ENCODE measurements at regions not wholly inside any gene's neighbourhood (a gene's known extent, or its start where the extent isn't known, plus 50 kb on each side); places are given as distances from the start of the nearest gene placed in this dataset.

GRCh38 chr10:3873728-3874461 is 88.9 kb upstream of the KLF6 start (continued):
- TF ChIP-seq CBX2 (IDR thresholded peaks at IDR 0.05; ENCODE audit: insufficient read depth, low read length, poor library complexity, severe bottlenecking) (no peak), THRA (IDR thresholded peaks at IDR 0.05) (no peak), NR1H2 (CRISPR knock-in tag; IDR thresholded peaks at IDR 0.05) (no peak), ZNF175 (CRISPR knock-in tag; IDR thresholded peaks at IDR 0.05; ENCODE audit: low read depth) (no peak), EP400 (IDR thresholded peaks at IDR 0.05) (no peak; the same call in 1 of the 2 replicates), CEBPG (CRISPR knock-in tag; IDR thresholded peaks at IDR 0.05) (peak; percentile 93), CEBPG (tag; conservative IDR thresholded peaks at IDR 0.05 in 1 of 2, IDR thresholded peaks at IDR 0.05 in 1 of 2) (peak; percentile 95 to 96), CCNT2 (IDR thresholded peaks at IDR 0.05; ENCODE audit: borderline replicate concordance, extremely low read depth, insufficient read length, low read depth, low read length) (peak; percentile 31), SMC3 (conservative IDR thresholded peaks at IDR 0.05; ENCODE audit: insufficient read depth, low read depth, low read length) (no peak), ZNF589 (CRISPR knock-in tag; IDR thresholded peaks at IDR 0.05; ENCODE audit: low read depth) (peak; percentile 59; the same call in 1 of the 2 replicates), SREBF1 (IDR thresholded peaks at IDR 0.05; ENCODE audit: borderline replicate concordance, low read depth, low read length) (no peak)
- TF ChIP-seq, protein P1, sequence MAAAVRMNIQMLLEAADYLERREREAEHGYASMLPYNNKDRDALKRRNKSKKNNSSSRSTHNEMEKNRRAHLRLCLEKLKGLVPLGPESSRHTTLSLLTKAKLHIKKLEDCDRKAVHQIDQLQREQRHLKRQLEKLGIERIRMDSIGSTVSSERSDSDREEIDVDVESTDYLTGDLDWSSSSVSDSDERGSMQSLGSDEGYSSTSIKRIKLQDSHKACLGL (CRISPR knock-in tag; IDR thresholded peaks at IDR 0.05; ENCODE audit: borderline replicate concordance, poor library complexity, severe bottlenecking) = no peak
- TF ChIP-seq, protein P2, sequence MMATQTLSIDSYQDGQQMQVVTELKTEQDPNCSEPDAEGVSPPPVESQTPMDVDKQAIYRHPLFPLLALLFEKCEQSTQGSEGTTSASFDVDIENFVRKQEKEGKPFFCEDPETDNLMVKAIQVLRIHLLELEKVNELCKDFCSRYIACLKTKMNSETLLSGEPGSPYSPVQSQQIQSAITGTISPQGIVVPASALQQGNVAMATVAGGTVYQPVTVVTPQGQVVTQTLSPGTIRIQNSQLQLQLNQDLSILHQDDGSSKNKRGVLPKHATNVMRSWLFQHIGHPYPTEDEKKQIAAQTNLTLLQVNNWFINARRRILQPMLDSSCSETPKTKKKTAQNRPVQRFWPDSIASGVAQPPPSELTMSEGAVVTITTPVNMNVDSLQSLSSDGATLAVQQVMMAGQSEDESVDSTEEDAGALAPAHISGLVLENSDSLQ (IDR thresholded peaks at IDR 0.05) = peak; percentile 83
- TF ChIP-seq, protein P3, sequence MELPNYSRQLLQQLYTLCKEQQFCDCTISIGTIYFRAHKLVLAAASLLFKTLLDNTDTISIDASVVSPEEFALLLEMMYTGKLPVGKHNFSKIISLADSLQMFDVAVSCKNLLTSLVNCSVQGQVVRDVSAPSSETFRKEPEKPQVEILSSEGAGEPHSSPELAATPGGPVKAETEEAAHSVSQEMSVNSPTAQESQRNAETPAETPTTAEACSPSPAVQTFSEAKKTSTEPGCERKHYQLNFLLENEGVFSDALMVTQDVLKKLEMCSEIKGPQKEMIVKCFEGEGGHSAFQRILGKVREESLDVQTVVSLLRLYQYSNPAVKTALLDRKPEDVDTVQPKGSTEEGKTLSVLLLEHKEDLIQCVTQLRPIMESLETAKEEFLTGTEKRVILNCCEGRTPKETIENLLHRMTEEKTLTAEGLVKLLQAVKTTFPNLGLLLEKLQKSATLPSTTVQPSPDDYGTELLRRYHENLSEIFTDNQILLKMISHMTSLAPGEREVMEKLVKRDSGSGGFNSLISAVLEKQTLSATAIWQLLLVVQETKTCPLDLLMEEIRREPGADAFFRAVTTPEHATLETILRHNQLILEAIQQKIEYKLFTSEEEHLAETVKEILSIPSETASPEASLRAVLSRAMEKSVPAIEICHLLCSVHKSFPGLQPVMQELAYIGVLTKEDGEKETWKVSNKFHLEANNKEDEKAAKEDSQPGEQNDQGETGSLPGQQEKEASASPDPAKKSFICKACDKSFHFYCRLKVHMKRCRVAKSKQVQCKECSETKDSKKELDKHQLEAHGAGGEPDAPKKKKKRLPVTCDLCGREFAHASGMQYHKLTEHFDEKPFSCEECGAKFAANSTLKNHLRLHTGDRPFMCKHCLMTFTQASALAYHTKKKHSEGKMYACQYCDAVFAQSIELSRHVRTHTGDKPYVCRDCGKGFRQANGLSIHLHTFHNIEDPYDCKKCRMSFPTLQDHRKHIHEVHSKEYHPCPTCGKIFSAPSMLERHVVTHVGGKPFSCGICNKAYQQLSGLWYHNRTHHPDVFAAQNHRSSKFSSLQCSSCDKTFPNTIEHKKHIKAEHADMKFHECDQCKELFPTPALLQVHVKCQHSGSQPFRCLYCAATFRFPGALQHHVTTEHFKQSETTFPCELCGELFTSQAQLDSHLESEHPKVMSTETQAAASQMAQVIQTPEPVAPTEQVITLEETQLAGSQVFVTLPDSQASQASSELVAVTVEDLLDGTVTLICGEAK (IDR thresholded peaks at IDR 0.05) = peak; percentile 65
- TF ChIP-seq, protein P3 (CRISPR knock-in tag; IDR thresholded peaks at IDR 0.05) = no peak

Data from K562 (cell line).